AG04449 (cell line): ENCODE measurements at regions not wholly inside any gene's neighbourhood (a gene's known extent, or its start where the extent isn't known, plus 50 kb on each side); places are given as distances from the start of the nearest gene placed in this dataset.

ENCODE experiments used
- CTCF ChIA-PET: fragments of 350-600 bp; formaldehyde crosslinking; extraction: SDS; loops from one replicate; lab custom pipeline; 2021; ENCODE audit warnings: antibody characterized with exemption; lab: Yijun Ruan, JAX
- POLR2A ChIA-PET: fragments of 400-600, 350-600 bp; formaldehyde crosslinking; extraction: SDS; loops from one replicate; lab custom pipeline; 2020; ENCODE audit warnings: antibody characterized with exemption, inconsistent platforms; lab: Yijun Ruan, JAX
- DNase-seq: peaks from one replicate; pipeline ENCODE4 v3.0.0-alpha.2; 2010; ENCODE audit warnings: low read depth, low spot score
- H3K4me3 ChIP-seq: 2 replicates; pipeline ENCODE4 v1.5.1; 2011; ENCODE audit warnings: low read depth, mild to moderate bottlenecking, control low read depth, low read length
- TF ChIP-seq, protein P1 (sequence below): IDR thresholded peaks from one replicate; pipeline ENCODE4 v1.5.1; 2011; ENCODE audit warnings: mild to moderate bottlenecking, moderate library complexity, low read length, control low read depth, inconsistent platforms; ENCODE audit not compliant: insufficient read depth; ENCODE audit errors: missing control alignments

DNA sequence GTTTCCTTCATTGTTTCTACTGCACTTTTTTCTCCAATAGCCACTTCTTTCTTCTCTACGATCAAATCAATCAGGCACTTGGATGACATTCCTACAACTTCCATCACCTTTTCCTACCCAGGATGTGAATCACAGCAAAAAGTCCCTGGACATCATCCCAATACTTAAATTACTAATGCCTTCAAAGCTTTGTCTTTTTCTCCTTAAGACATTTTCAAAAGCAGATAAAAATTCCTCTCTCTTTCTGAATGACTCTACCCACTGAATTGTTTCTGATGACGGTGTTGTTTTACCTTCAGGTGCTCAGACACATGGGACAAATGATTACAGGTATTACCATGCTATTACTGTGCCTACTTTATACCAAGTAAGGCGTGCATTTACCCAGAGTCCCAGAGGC is 500.9 kb downstream of the FBXO15 start:
- DNase-seq: peak; percentile 56
- H3K4me3 ChIP-seq: no peak overlapping the region
- ChIA-PET POLR2A (no interaction called here), CTCF (interaction anchor here (1.1 to 3.2 kb wide), 3 partner anchors 10 to 196 kb away, joined by 4 to 9 read pairs (median 4); no protein-coding TSS in a partner anchor)
- TF ChIP-seq, protein P1, sequence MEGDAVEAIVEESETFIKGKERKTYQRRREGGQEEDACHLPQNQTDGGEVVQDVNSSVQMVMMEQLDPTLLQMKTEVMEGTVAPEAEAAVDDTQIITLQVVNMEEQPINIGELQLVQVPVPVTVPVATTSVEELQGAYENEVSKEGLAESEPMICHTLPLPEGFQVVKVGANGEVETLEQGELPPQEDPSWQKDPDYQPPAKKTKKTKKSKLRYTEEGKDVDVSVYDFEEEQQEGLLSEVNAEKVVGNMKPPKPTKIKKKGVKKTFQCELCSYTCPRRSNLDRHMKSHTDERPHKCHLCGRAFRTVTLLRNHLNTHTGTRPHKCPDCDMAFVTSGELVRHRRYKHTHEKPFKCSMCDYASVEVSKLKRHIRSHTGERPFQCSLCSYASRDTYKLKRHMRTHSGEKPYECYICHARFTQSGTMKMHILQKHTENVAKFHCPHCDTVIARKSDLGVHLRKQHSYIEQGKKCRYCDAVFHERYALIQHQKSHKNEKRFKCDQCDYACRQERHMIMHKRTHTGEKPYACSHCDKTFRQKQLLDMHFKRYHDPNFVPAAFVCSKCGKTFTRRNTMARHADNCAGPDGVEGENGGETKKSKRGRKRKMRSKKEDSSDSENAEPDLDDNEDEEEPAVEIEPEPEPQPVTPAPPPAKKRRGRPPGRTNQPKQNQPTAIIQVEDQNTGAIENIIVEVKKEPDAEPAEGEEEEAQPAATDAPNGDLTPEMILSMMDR: no peak

- POLR2A ChIA-PET: no interaction called here
- CTCF ChIA-PET: interaction anchor here (1.1 to 3.2 kb wide), 3 partner anchors 9 to 197 kb away, joined by 4 to 9 read pairs (median 4); no protein-coding TSS in a partner anchor
- TF ChIP-seq, protein P1: no peak
- no peak overlapping the region for H3K4me3 ChIP-seq
- DNase-seq: no peak
Measured at GRCh38 chr18:73646196-73646595, 501.4 kb downstream of the FBXO15 start.

DNA sequence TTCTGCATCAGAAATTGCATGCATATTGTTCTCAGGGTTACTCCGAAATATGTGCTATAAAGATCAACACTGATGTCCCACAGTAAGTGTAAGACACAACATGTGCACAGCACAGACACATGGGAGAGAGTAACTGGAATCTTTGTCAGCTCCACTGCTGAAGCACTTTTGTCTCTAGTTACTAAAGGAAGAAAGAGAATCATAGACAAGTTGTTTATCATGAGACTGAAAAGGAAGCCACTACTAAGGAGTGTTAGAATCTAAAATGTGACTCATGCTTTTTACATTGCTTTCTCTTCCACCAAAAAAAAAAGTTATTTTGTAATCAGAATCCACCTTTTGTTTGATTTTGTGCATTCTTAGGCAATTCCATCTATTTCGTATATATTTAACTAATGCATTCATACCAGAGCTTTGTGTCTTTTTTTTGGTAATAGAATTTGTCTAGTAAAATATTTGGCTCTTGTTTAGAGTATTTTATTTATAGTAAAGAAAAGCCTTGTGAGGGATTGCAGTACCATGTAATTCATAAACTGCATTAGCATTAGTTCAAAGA is 502.4 kb downstream of the FBXO15 start:
- ChIA-PET CTCF (interaction anchor here (1.9 kb wide), 1 partner anchor 198 kb away, joined by 4 read pairs; no protein-coding TSS in a partner anchor), POLR2A (no interaction called here)
- no peak overlapping the region for H3K4me3 ChIP-seq
- no peak for DNase-seq
- TF ChIP-seq, protein P1: no peak

DNA sequence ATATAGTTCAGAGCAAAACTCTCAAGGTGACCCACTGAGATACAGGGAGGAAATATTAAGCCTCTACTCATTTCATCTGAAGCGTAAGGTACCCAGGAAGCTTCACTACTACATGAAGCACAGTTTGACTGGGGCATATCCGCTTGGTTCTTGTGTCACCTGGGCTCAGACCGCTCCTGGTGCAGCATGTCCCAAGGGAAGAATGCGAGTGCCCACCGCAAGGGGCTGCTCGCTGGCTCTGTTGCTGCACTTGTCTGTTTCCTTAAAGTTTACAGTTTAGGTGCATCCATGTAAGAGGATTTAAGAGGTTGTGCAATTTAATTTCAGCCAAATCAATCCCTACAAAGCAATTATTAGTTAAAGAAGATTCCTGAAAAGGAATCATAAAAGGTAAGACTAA is 507.8 kb downstream of the FBXO15 start:
- H3K4me3 ChIP-seq: no peak overlapping the region
- DNase-seq: no peak
- ChIA-PET POLR2A (no interaction called here), CTCF (no interaction called here)
- TF ChIP-seq, protein P1: no peak

GRCh38 chr18:73638709-73639108 is 508.9 kb downstream of the FBXO15 start:
- POLR2A ChIA-PET: no interaction called here

GRCh38 chr18:73636355-73636754 is 511.3 kb downstream of the FBXO15 start:
- TF ChIP-seq, protein P1: no peak
- POLR2A ChIA-PET: no interaction called here
- H3K4me3 ChIP-seq: no peak overlapping the region
- DNase-seq: no peak
- CTCF ChIA-PET: interaction anchor here (2.1 kb wide), 1 partner anchor 11 kb away, joined by 9 read pairs; no protein-coding TSS in a partner anchor

More at GRCh38 chr18:73638709-73639108, 508.9 kb downstream of the FBXO15 start:
- H3K4me3 ChIP-seq: no peak overlapping the region
- no peak for DNase-seq
- CTCF ChIA-PET: no interaction called here
- TF ChIP-seq, protein P1: no peak
